H9 (cell line): ENCODE measurements at regions not wholly inside any gene's neighbourhood (a gene's known extent, or its start where the extent isn't known, plus 50 kb on each side); places are given as distances from the start of the nearest gene placed in this dataset.

Experiments
- DNase-seq: peaks from one replicate; pipeline ENCODE4 v3.0.0-alpha.2; 2017
- H2AFZ ChIP-seq: one replicate; pipeline ENCODE4 v1.6.1; 2013; ENCODE audit warnings: mild to moderate bottlenecking, low read length, control low read depth, moderate library complexity
- H2AK5ac ChIP-seq: 2 replicates; pipeline ENCODE4 v1.6.1; 2013; ENCODE audit warnings: low read length, control low read depth, mixed read lengths; ENCODE audit not compliant: insufficient read length
- H2BK120ac ChIP-seq: one replicate; pipeline ENCODE4 v1.6.1; 2013; ENCODE audit warnings: low read depth, mild to moderate bottlenecking, low read length, control low read depth, inconsistent platforms; ENCODE audit not compliant: poor library complexity, severe bottlenecking
- H2BK12ac ChIP-seq: 2 replicates; pipeline ENCODE4 v1.6.1; 2013; ENCODE audit warnings: low read length, control low read depth, mixed read lengths, low read depth; ENCODE audit not compliant: insufficient read length
- H2BK15ac ChIP-seq: 2 replicates; pipeline ENCODE4 v1.6.1; 2013; ENCODE audit warnings: low read depth, low read length, control low read depth
- H2BK20ac ChIP-seq: one replicate; pipeline ENCODE4 v1.6.1; 2013; ENCODE audit warnings: low read depth, mild to moderate bottlenecking, low read length, control low read depth, inconsistent platforms; ENCODE audit not compliant: poor library complexity, severe bottlenecking
- H2BK5ac ChIP-seq: 2 replicates; pipeline ENCODE4 v1.6.1; 2013; ENCODE audit warnings: low read length, control low read depth, mixed read lengths; ENCODE audit not compliant: insufficient read length
- H3K14ac ChIP-seq: 2 replicates; pipeline ENCODE4 v1.6.1; 2013; ENCODE audit warnings: low read length, control low read depth; ENCODE audit not compliant: insufficient read depth
- H3K18ac ChIP-seq: 2 replicates; pipeline ENCODE4 v1.6.1; 2013; ENCODE audit warnings: low read depth, mild to moderate bottlenecking, mixed read lengths, low read length, control low read depth; ENCODE audit not compliant: insufficient read length
- H3K23ac ChIP-seq: 2 replicates; pipeline ENCODE4 v1.6.1; 2013; ENCODE audit warnings: low read length, control low read depth, mixed read lengths, low read depth; ENCODE audit not compliant: insufficient read length
- H3K23me2 ChIP-seq: 2 replicates; pipeline ENCODE4 v1.6.1; 2013; ENCODE audit warnings: low read depth, mild to moderate bottlenecking, mixed read lengths, low read length, control low read depth; ENCODE audit not compliant: insufficient read length, poor library complexity, severe bottlenecking
- H3K27ac ChIP-seq: 2 replicates; pipeline ENCODE4 v1.5.1; 2013; ENCODE audit warnings: low read length, control low read depth, mixed read lengths, low read depth; ENCODE audit not compliant: insufficient read length
- H3K27me3 ChIP-seq: 2 replicates; pipeline ENCODE4 v1.6.1; 2013; ENCODE audit warnings: low read length, control low read depth, inconsistent platforms; ENCODE audit not compliant: insufficient read depth
- H3K4ac ChIP-seq: 2 replicates; pipeline ENCODE4 v1.6.1; 2013; ENCODE audit warnings: low read depth, mild to moderate bottlenecking, control low read depth, inconsistent platforms, low read length, moderate library complexity
- H3K4me1 ChIP-seq: 2 replicates; pipeline ENCODE4 v1.6.1; 2013; ENCODE audit warnings: low read length, control low read depth, inconsistent platforms; ENCODE audit not compliant: insufficient read depth
- H3K4me2 ChIP-seq: 2 replicates; pipeline ENCODE4 v1.6.1; 2013; ENCODE audit warnings: low read length, control low read depth, mixed read lengths; ENCODE audit not compliant: insufficient read length, insufficient read depth
- H3K56ac ChIP-seq: 2 replicates; pipeline ENCODE4 v1.6.1; 2013; ENCODE audit warnings: low read depth, mild to moderate bottlenecking, mixed read lengths, low read length, control low read depth; ENCODE audit not compliant: insufficient read length
- H3K79me1 ChIP-seq: 2 replicates; pipeline ENCODE4 v1.6.1; 2013; ENCODE audit warnings: low read depth, mild to moderate bottlenecking, moderate library complexity, low read length, control low read depth, inconsistent platforms; ENCODE audit not compliant: insufficient read depth, poor library complexity, severe bottlenecking
- H3K79me2 ChIP-seq: 2 replicates; pipeline ENCODE4 v1.6.1; 2013; ENCODE audit warnings: low read length, control low read depth, inconsistent platforms; ENCODE audit not compliant: insufficient read depth
- H3K9ac ChIP-seq: 2 replicates; pipeline ENCODE4 v1.6.1; 2013; ENCODE audit warnings: low read length, control low read depth, mixed read lengths; ENCODE audit not compliant: insufficient read length; ENCODE audit errors: extremely low read depth
- H3K9me3 ChIP-seq: one replicate; pipeline ENCODE4 v1.6.1; 2013; ENCODE audit warnings: low read depth, low read length, inconsistent platforms; ENCODE audit not compliant: control insufficient read depth
- H3T11ph ChIP-seq: one replicate; pipeline ENCODE4 v1.6.1; 2013; ENCODE audit warnings: mild to moderate bottlenecking, low read length, control low read depth, inconsistent platforms
- H4K20me1 ChIP-seq: one replicate; pipeline ENCODE4 v1.6.1; 2013; ENCODE audit not compliant: control insufficient read depth, insufficient read length, insufficient read depth
- H4K5ac ChIP-seq: 2 replicates; pipeline ENCODE4 v1.6.1; 2013; ENCODE audit warnings: low read depth, mild to moderate bottlenecking, mixed read lengths, low read length, control low read depth; ENCODE audit not compliant: insufficient read length
- H4K8ac ChIP-seq: replicated peaks from 2 replicates; pipeline ENCODE4 v1.6.1; 2013; ENCODE audit warnings: low read length, control low read depth, mixed read lengths, low read depth; ENCODE audit not compliant: insufficient read length
- H4K91ac ChIP-seq: 2 replicates; pipeline ENCODE4 v1.6.1; 2013; ENCODE audit warnings: low read depth, mild to moderate bottlenecking, moderate library complexity, mixed read lengths, low read length, control low read depth; ENCODE audit not compliant: insufficient read length
- H3K27ac Mint-ChIP-seq, 3 experiments: 2 replicates in 2 of 3; 3 replicates in 1 of 3; pipeline ENCODE4 v1.8.0; 2020 to 2021; ENCODE audit warnings: mixed read lengths in 3 of 3, mild to moderate bottlenecking in 1 of 3, moderate library complexity in 1 of 3
- H3K27me3 Mint-ChIP-seq: 2 replicates; pipeline ENCODE4 v1.8.0; 2021; ENCODE audit warnings: low read depth, mild to moderate bottlenecking, moderate library complexity, mixed read lengths
- H3K36me3 Mint-ChIP-seq, 3 experiments: 2 replicates in 2 of 3; 3 replicates in 1 of 3; pipeline ENCODE4 v1.8.0; 2020 to 2021; ENCODE audit warnings: low read depth in 3 of 3, mixed read lengths in 3 of 3; ENCODE audit not compliant: insufficient read depth in 1 of 3
- H3K4me1 Mint-ChIP-seq, 2 experiments: 2 replicates each; pipeline ENCODE4 v1.8.0; 2020; ENCODE audit warnings: mixed read lengths in 2 of 2
- H3K4me3 Mint-ChIP-seq, 2 experiments: 2 replicates in 1 of 2; 3 replicates in 1 of 2; pipeline ENCODE4 v1.8.0; 2020 to 2021; ENCODE audit warnings: mild to moderate bottlenecking in 2 of 2, mixed read lengths in 2 of 2, moderate library complexity in 1 of 2
- H3K9me3 Mint-ChIP-seq, 2 experiments: 2 replicates in 1 of 2; 3 replicates in 1 of 2; pipeline ENCODE4 v1.8.0; 2020; ENCODE audit warnings: mild to moderate bottlenecking in 2 of 2, mixed read lengths in 2 of 2, moderate library complexity in 1 of 2
- CTCF ChIP-seq: fragments of 200-600 bp; sonication (generic); conservative IDR thresholded peaks from 3 replicates; pipeline ENCODE4 v1.8.0; 2021; ENCODE audit warnings: antibody characterized with exemption, mild to moderate bottlenecking

- Mint-ChIP-seq H3K4me1 (no peaks in the 10 kb centered on the region), H3K36me3 (peaks cover 0 to 7% (median 0%) of the 10 kb centered on the region in 3 experiments; a peak in 2 of 7 replicates), H3K9me3 (peaks cover 0 to 1% of the 10 kb centered on the region in 2 experiments; a peak in 1 of 5 replicates), H3K4me3 (no peak overlapping the region), H3K27ac (no peak overlapping the region), H3K27me3 (no peaks in the 10 kb centered on the region)
- Histone ChIP-seq H3K27ac (no peak overlapping the region), H2AK5ac (no peak overlapping the region), H3K14ac (no peak overlapping the region), H2AFZ (no peak overlapping the region), H3K18ac (no peak overlapping the region), H3K79me2 (no peaks in the 10 kb centered on the region), H3K27me3 (no peaks in the 10 kb centered on the region), H3K9me3 (no peaks in the 10 kb centered on the region), H3K79me1 (no peaks in the 10 kb centered on the region), H4K20me1 (no peaks in the 10 kb centered on the region), H3K4ac (no peak overlapping the region), H4K5ac (no peak overlapping the region), H2BK5ac (no peak overlapping the region), H3K4me2 (no peak overlapping the region), H3K23me2 (no peaks in the 10 kb centered on the region), H2BK12ac (no peak overlapping the region), H3T11ph (no peak overlapping the region), H4K91ac (no peak overlapping the region), H3K9ac (no peak overlapping the region), H4K8ac (no peak overlapping the region), H3K23ac (no peak overlapping the region), H2BK20ac (no peak overlapping the region), H3K56ac (no peak overlapping the region), H3K4me1 (no peaks in the 10 kb centered on the region), H2BK120ac (no peak overlapping the region), H2BK15ac (no peak overlapping the region)
- DNase-seq = no peak
- TF ChIP-seq CTCF = no peak
These were observed 999.0 kb upstream of the ADGRL2 start for GRCh38 chr1:80801695-80802094.
